ENCODE measurements at regions not wholly inside any gene's neighbourhood (a gene's known extent, or its start where the extent isn't known, plus 50 kb on each side); places are given as distances from the start of the nearest gene placed in this dataset.
A peak's percentile ranks its signal among the peaks of the same experiment; 100 is the strongest.

GRCh38 chrX:97843200-97843811 lies 959.6 kb downstream of the RPA4 start:
- DNase-seq = no peak

GRCh38 chrX:97844161-97844560 lies 960.5 kb downstream of the RPA4 start:
- no peak for DNase-seq
- Histone ChIP-seq H3K4me3 (no peak overlapping the region), H3K36me3 (no peaks in the 10 kb centered on the region), H3K9me3 (no peaks in the 10 kb centered on the region), H3K27me3 (no peaks in the 10 kb centered on the region)

More at GRCh38 chrX:97843200-97843811, 959.6 kb downstream of the RPA4 start:
- H3K4me3 ChIP-seq = no peak overlapping the region
- no peaks in the 10 kb centered on the region for H3K36me3 ChIP-seq
- no peaks in the 10 kb centered on the region for H3K9me3 ChIP-seq
- no peaks in the 10 kb centered on the region for H3K27me3 ChIP-seq

GRCh38 chrX:97844943-97845342 lies 961.2 kb downstream of the RPA4 start:
- no peaks in the 10 kb centered on the region for H3K9me3 ChIP-seq
- no peak overlapping the region for H3K4me3 ChIP-seq
- H3K36me3 ChIP-seq = no peaks in the 10 kb centered on the region
- DNase-seq = no peak
- no peaks in the 10 kb centered on the region for H3K27me3 ChIP-seq

GRCh38 chrX:97845451-97845850 lies 961.7 kb downstream of the RPA4 start:
- H3K36me3 ChIP-seq = no peaks in the 10 kb centered on the region
- no peaks in the 10 kb centered on the region for H3K27me3 ChIP-seq
- H3K4me3 ChIP-seq = no peak overlapping the region
- no peaks in the 10 kb centered on the region for H3K9me3 ChIP-seq
- DNase-seq = no peak

GRCh38 chrX:97846228-97846627 lies 962.5 kb downstream of the RPA4 start:
- H3K36me3 ChIP-seq = no peaks in the 10 kb centered on the region
- no peak for DNase-seq
- H3K9me3 ChIP-seq = no peaks in the 10 kb centered on the region
- no peaks in the 10 kb centered on the region for H3K27me3 ChIP-seq
- H3K4me3 ChIP-seq = no peak overlapping the region

- no peaks in the 10 kb centered on the region for H3K9me3 ChIP-seq
- no peaks in the 10 kb centered on the region for H3K36me3 ChIP-seq
- no peak overlapping the region for H3K4me3 ChIP-seq
- DNase-seq = no peak
- no peaks in the 10 kb centered on the region for H3K27me3 ChIP-seq
Measured at GRCh38 chrX:97846718-97847237, 963.1 kb downstream of the RPA4 start.

- H3K4me3 ChIP-seq = no peak overlapping the region
- H3K36me3 ChIP-seq = no peaks in the 10 kb centered on the region
- no peak for DNase-seq
- no peaks in the 10 kb centered on the region for H3K27me3 ChIP-seq
- no peaks in the 10 kb centered on the region for H3K9me3 ChIP-seq
Measured at GRCh38 chrX:97847885-97848679, 964.4 kb downstream of the RPA4 start.

GRCh38 chrX:97849951-97850350 lies 966.2 kb downstream of the RPA4 start:
- H3K9me3 ChIP-seq = no peaks in the 10 kb centered on the region
- H3K4me3 ChIP-seq = no peak overlapping the region
- DNase-seq = no peak
- no peaks in the 10 kb centered on the region for H3K27me3 ChIP-seq
- no peaks in the 10 kb centered on the region for H3K36me3 ChIP-seq

GRCh38 chrX:97850911-97851310 lies 967.2 kb downstream of the RPA4 start:
- no peaks in the 10 kb centered on the region for H3K27me3 ChIP-seq
- H3K4me3 ChIP-seq = no peak overlapping the region
- H3K36me3 ChIP-seq = no peaks in the 10 kb centered on the region
- peak; percentile 78 for DNase-seq
- no peaks in the 10 kb centered on the region for H3K9me3 ChIP-seq

- no peaks in the 10 kb centered on the region for H3K27me3 ChIP-seq
- no peaks in the 10 kb centered on the region for H3K36me3 ChIP-seq
- H3K4me3 ChIP-seq = no peak overlapping the region
- H3K9me3 ChIP-seq = no peaks in the 10 kb centered on the region
- peak; percentile 1 for DNase-seq
Measured at GRCh38 chrX:97854086-97854485, 970.4 kb downstream of the RPA4 start.

- Histone ChIP-seq H3K36me3 (no peaks in the 10 kb centered on the region), H3K27me3 (no peaks in the 10 kb centered on the region), H3K4me3 (no peak overlapping the region), H3K9me3 (no peaks in the 10 kb centered on the region)
- DNase-seq = no peak
Measured at GRCh38 chrX:97858592-97858991, 974.9 kb downstream of the RPA4 start.

GRCh38 chrX:97860226-97860625 lies 976.5 kb downstream of the RPA4 start:
- Histone ChIP-seq H3K4me3 (no peak overlapping the region), H3K9me3 (no peaks in the 10 kb centered on the region)
- DNase-seq = peak; percentile 28

GRCh38 chrX:97863261-97863660 lies 979.6 kb downstream of the RPA4 start:
- no peaks in the 10 kb centered on the region for H3K27me3 ChIP-seq
- no peaks in the 10 kb centered on the region for H3K9me3 ChIP-seq
- no peak for DNase-seq
- no peak overlapping the region for H3K4me3 ChIP-seq
- no peaks in the 10 kb centered on the region for H3K36me3 ChIP-seq

More at GRCh38 chrX:97860226-97860625, 976.5 kb downstream of the RPA4 start:
- Histone ChIP-seq H3K36me3 (no peaks in the 10 kb centered on the region), H3K27me3 (no peaks in the 10 kb centered on the region)

- Histone ChIP-seq H3K4me3 (no peak overlapping the region), H3K27me3 (no peaks in the 10 kb centered on the region), H3K36me3 (no peaks in the 10 kb centered on the region), H3K9me3 (no peaks in the 10 kb centered on the region)
- no peak for DNase-seq
Measured at GRCh38 chrX:97867266-97867665, 983.6 kb downstream of the RPA4 start.

GRCh38 chrX:97876697-97877407 lies 993.1 kb downstream of the RPA4 start:
- H3K27me3 ChIP-seq = no peaks in the 10 kb centered on the region
- H3K36me3 ChIP-seq = no peaks in the 10 kb centered on the region
- peak; percentile 11 for DNase-seq
- H3K9me3 ChIP-seq = no peaks in the 10 kb centered on the region
- H3K4me3 ChIP-seq = no peak overlapping the region

- H3K9me3 ChIP-seq = no peaks in the 10 kb centered on the region
- no peaks in the 10 kb centered on the region for H3K36me3 ChIP-seq
- no peak overlapping the region for H3K4me3 ChIP-seq
- no peaks in the 10 kb centered on the region for H3K27me3 ChIP-seq
- no peak for DNase-seq
Measured at GRCh38 chrX:97882306-97882705, 998.6 kb downstream of the RPA4 start.

GRCh38 chrX:97895751-97896150 lies 1012.0 kb downstream of the RPA4 start:
- H3K4me3 ChIP-seq = no peak overlapping the region
- H3K36me3 ChIP-seq = no peaks in the 10 kb centered on the region
- no peak for DNase-seq
- no peaks in the 10 kb centered on the region for H3K27me3 ChIP-seq
- no peaks in the 10 kb centered on the region for H3K9me3 ChIP-seq
